M059J (cell line): ENCODE measurements at regions not wholly inside any gene's neighbourhood (a gene's known extent, or its start where the extent isn't known, plus 50 kb on each side); places are given as distances from the start of the nearest gene placed in this dataset.

Experiments
- DNase-seq: peaks from one replicate; pipeline ENCODE4 v3.0.0-alpha.2; 2012; ENCODE audit warnings: low read depth

DNA sequence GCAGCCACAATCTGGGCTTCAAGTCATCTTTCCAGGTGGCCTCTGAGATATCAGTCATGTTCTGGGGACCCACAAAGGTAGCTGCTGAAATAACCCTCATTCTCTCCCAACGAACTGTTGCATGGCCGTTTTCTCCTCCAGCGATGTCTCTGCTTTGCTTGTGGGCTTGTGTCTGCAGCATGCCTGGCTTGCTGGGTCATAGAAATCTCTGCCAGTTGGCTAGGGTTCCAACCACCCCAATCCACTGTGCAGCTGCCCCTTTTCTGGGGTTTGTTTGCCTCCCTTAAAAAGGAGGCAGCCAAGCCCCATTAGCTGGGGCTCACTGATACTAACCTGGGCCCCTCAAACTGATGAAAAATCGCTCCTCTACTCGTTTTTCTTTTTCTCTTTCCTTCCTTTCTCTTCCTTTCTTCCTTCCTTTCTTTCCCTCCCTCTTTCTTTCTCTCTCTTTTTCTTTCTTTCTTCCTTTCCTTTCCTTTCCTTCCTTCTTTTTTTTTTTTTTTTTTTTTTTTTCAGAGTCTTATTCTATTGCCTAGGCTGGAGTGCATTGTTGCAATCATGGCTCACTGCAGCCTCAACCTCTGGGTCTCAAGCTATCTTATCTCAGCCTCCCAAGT lies 680.0 kb downstream of the EPHA4 start:
- no peak for DNase-seq

DNA sequence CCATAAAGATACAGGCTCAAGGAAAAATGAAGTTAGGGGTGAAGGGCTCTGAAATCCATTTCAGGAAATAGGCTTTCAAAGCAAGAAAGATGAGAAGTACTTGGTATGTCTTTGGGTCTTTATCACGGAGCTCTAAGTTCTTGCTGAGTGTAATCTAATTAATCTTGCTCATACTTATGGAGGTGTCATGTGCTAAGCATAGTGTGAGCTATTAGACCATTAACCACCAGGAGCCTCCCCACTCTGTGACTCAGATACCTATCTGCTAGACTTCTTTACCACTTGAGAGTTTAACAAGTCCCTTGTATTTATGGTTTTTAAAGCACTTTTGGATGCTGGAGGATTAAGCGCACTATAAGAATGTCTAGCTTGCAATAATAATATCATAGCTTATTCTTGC lies 678.7 kb downstream of the EPHA4 start:
- peak; percentile 37 for DNase-seq

DNA sequence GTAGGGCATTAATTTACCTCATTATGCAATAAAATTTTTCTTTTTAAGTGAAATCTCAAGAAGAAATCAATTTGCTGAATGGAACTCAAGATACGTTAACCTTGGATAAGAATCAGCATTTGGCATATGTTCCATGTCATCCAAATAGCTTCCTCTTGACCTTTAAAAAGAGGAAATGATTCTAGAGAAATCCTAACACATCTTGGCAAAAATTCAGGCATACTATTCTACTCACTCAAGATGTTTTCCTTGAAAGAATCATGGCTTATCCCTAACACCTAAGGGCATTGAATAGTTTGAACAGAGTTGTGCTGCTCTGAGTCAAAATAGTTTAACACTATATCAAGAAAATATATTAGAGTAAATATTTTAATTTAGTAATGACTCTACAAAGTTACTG lies 678.0 kb downstream of the EPHA4 start:
- DNase-seq = peak; percentile 37

DNA sequence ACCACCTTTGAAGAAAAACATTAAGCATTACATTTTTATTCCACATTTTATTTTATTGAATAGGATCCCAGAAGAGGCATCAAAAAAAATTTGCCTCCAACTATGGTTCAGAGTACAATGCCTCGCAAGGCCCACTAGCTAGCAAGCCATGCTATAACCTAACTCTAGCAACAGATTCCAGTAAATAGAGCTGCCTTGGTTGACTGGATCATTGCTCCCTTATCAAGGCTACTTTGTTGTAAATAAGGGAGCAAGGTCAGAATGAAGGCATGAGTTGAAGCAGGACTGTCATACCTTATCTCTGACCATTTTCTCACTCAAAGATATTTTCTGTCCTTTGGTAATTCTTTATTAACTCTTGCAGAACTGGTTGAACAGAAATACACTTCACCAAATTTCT lies 672.6 kb downstream of the EPHA4 start:
- no peak for DNase-seq

DNA sequence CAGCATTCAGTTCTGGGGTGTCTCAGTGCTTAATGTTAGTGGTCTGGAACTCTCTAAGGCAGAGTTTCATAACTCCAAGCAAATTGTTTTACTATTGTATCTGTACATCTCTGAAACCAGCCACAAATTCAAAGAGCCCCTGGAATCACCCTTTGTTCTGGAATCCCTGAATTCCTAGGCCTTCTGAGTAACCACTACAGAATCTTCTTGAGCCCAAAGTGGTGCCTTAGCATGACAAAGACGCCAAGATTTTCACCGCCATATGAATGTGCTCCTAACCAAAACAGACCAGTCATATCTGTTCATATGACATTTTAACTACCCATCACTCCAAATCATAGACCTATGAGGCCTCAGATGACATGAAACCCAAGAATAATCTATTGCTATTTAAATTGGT lies 668.1 kb downstream of the EPHA4 start:
- DNase-seq = no peak

DNA sequence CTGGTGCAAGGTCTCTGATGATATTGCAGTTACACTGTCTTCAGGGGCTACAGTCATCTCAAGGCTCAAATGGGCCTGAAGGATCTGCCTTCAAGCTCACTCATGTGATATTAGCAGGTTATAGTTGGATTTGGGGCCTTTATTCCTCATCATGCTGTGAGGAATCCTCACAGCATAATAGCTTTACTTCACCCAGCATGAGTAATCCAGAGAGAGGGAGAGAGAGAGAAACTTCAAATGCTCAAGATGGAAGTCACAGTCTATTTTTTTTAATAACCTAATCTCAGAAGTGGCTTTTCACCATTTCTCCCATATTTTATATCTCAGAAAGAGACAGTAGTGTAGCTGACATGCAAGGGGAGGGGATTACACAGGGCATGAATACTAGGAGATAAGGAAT lies 658.7 kb downstream of the EPHA4 start:
- DNase-seq = no peak

DNA sequence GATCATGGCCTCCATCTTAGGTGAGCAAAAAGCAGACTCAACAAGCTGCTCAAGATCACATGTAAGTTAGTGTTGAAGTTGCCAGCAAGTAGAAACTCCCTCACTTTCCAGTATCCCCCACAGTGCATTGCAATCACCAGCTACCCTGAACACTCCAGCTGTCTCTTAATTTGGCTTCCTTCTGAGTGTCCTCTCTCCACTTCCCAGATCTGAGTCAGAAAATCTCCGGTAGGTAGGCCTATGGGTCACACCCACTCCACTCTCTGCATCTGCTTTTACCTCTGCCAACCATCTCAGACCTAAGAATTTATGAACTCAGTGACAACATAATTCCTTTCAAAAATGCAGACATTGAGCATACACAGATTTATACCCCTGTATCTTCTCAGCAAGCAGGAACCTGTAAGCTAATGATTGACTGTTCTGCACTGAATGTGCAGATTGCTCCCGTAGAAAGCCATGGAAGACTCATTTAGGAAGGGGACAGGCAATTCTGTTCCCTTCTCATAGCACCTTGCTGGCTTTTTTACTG lies 656.9 kb downstream of the EPHA4 start:
- no peak for DNase-seq

DNA sequence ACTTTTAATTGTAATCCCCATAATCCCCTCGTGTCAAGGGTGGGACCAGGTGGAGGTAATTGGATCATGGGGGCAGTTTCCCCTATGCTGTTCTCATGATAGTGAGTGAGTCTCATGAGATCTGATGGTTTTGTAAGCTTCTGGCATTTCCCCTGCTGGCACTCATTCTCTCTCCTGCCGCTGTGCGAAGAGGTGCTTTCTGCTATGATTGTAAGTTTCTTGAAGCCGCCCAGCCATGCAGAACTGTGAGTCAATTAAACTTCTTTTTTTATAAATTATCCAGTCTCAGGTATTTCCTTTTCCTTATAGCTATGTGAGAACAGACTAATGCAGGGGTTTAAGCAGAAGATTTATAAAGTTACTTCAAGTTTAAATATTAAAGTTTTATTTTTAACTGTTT lies 655.2 kb downstream of the EPHA4 start:
- no peak for DNase-seq

DNA sequence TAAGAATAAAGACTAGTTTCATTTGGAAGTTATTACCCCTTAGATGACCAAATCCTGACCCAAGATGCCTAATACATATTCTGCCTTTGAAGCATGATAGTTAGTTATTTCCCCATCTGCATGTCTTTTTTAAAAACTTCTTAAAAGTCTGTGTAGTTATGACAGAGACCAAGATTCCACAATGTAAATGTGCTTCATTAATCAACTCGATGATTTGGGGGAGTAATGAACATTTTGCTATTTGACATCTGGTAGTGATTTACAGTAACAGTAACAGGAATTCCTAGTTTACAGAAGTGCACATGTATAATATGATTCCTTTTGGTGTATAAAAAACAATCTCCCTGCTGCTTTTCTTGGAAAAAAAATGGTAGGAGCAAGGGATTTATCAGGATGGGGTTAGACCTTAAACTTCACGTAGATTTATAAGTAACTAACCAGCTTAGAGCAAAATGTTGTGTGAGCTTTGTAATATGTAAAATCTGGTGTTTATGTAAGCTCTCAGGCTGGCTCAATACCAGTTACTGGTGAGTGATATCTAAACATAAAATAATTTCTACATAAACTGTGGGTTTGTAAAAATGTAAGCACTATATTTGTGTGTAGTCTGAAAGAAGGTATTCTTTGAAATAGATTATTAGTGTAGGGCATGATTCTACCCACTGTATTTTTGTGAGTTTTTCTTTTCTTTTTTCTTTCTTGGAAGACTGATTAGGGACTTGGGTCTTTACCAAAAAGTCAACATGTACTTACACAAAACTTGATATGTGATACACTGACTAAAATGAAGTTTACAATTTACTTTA lies 641.6 kb downstream of the EPHA4 start:
- DNase-seq = no peak

DNA sequence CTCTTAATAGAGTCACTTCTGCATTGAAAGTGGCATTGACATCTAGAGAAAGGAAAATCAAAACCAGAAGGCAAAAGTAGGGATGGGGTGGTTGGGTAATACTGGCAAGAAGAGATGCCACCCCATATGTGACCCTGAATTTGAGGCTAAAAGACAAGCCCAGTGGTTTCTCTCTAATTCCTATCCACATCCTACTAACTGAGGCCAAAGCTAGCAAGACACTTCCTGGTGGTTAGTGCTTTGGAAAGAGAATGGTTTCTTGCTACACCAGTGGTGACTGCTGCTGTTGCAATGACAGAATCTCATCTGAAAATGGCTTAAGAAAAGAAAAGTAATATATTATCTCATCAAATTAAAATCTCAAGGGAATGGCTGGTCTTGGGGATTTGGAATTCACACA lies 640.6 kb downstream of the EPHA4 start:
- no peak for DNase-seq

DNA sequence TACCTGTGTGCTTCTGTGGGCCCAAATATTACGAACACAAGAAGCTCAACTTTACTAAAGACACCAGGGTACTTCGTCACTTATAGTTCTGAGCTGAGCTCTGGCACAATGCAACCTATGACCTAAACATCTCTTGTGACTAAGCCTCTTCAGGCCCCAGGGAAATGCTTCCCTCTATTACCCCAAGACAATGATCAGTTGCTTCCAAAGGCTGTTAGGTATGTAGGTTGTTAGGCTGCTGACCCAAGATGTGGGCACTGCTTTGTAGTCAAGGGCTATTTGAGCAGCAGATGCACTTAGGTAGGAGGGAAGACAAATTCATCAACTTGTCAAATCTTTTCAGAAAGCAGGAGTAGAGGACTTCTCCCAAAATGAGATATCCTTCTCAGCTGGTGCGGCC lies 640.1 kb downstream of the EPHA4 start:
- no peak for DNase-seq

DNA sequence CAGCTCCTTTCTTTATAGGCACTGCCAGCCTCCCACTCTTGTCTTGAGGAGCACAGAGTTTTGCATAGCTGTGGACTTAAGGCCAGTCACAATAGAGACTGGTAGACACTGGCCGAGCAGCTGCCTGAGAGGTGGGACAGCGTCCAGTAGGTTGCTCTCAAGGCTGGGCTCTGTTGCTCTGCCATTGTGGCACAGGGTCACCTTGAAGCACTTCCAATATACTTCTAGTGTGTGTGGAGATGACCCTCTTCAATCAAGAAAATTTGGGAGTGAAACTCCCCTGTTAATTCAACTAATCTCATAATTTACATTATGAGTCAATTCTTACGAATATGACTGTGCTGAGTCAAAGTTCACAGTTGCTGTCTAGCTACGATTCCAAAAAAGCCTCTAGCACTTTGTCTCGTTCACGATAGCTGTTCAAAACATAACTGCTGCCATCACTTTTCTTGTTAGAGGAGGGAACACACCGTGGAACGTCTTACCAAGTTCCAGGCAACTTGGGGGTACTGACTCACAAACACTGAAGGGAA lies 636.2 kb downstream of the EPHA4 start:
- DNase-seq = peak; percentile 3

DNA sequence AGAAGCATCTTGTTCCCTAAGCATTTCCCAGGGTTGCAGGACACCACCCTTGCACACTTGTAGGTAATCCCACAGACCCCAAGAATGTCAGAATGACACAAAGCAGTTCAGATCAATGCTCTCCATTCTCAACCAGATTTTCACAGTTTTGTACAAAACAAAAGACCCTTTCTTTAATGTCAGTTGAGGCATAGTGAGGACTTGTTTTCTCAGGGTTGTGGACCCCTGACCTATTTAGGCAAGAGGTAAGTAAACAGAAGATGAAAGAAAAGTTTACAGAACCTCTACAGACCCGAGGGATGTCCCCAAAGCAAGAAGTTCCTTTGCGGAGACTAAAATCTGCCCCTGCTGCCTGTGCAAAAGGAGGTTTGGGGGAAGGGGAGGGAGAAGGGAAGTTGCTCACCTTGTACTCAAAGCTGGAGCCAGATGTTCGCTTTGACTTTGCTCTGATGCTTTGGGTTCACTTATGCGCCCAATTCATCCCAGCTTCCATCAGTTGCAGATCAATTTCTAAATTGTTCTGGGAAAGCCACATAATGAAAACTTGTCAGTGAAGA lies 635.4 kb downstream of the EPHA4 start:
- DNase-seq = no peak

DNA sequence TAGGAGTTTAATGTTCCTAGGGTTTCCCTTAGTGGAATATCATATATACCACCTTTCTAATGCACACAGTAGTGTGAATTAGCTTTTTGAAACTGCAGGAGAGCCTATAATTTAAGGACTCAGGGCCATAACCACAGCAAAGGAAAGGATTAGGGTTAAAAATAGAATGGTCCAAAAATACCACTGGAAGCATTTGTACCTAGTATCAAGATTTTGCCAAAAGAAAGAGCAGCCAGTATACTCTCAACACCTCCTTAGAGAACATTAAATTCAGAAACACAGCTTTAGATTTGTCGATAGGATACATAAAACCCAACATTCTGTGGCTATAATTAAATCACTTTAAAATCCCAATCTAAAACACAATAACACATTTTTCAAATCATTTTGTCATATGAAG lies 634.9 kb downstream of the EPHA4 start:
- no peak for DNase-seq

DNA sequence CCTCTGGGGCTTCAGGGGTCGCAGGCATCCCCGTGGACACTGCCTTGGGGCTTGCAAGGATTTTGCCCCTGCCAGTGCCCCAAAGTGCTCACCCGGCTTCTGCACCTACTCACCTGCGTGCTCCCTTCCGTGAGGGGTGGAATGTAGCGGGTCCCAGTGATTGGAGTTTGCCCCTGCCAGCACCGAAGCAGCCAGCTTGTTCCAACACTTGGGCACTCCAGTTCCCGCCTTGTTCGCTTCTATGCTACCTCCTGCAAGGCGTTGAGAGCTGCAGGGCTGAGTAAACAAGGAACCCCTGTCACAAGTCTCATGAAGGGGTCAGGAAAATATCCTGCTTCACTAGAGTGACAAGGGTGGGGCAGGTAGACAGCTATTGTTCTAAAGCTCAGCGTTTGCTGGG lies 631.5 kb downstream of the EPHA4 start:
- DNase-seq = no peak

DNA sequence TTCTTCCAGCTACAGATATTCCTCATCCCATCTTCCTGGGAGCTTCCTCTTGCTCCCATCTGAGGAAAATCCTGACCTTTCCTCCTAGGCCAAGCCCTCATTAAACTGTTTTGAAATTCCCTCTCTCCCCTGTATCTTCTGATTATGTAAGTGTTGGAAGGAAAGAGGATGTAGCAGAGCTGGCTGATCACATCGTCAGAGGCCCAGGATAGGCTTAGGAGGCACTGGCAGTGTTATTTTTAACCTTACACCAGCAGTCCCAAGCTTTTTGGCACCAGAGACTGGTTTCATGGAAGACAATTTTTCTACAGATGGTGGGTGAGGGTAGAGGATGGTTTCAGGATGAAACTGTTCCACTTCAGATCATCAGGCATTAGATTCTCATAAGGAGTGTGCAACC lies 630.4 kb downstream of the EPHA4 start:
- DNase-seq = no peak

DNA sequence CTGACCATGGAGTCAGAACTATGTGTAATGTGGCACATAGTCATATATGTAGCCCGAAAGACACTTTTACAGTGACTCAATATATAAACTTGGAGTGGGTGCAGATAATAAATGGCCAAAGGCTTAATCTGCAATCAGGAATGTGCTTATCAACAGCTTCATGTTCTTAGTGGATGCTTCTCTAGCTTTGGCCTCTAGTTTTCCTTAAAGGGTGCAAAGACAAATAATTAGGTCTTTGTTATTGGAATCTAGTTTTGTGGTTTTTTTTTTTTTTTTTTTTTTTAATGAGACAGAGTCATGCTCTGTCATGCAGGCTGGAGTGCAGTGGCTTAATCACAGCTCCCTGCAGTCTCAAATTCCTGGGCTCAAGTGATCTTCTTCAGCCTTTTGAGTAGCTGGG lies 625.6 kb downstream of the EPHA4 start:
- peak; percentile 31 for DNase-seq

DNA sequence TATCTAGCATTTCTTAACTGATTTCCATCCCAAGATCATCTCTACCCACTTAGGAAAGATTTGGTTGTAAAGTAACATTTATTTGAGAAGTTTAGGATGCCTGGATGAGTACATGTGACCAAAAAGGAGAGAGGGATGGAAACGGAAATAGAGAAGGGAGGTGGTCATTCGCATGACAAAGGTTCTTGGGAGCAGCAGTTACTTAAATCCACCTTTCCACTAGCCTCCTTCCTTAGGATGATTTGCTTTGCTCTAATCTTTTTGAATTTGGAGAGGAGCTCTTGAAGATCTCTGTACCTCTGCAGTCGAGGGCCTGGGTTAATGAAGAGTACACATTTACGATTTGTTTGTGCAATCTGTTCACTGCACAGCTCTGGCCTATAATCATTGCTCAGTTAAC lies 623.5 kb downstream of the EPHA4 start:
- no peak for DNase-seq

DNA sequence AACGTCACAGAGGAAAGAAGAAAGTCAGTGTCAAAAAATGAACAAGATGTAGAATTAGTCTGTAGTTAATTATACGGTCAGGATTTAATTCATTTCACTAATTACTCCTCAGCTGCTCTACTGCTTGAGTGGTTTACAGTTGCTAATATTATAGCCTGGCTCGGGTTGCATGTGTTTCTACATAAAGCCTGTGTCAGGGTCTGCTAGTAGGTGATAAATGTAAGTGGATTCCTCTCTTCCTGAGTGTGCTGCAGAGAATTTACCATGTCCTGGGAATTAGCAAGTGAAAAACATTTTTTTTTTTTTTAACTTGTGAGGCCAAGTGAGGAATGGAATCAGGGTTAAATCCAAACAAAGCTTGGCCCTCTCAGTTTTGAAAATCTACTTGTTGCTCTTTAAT lies 622.6 kb downstream of the EPHA4 start:
- DNase-seq = no peak

DNA sequence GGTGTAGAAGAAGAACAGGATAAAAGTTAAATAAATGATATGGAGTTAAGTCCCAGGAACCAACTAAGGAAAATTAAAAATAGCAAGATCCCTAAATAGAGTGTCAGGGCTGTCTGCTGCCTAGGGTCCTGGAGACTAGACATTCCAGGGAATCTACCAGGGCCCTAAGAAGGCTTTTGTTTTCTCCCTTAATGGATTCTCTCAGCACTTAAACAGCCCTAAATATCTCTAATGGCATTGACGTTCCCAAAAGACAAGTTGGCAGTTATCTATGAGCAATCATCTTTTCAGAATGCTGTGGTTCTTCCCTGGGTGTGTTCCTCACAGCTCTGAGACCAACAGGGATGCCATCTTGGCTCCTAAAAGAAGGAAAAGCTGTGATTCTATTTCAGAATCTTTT lies 616.3 kb downstream of the EPHA4 start:
- no peak for DNase-seq

DNA sequence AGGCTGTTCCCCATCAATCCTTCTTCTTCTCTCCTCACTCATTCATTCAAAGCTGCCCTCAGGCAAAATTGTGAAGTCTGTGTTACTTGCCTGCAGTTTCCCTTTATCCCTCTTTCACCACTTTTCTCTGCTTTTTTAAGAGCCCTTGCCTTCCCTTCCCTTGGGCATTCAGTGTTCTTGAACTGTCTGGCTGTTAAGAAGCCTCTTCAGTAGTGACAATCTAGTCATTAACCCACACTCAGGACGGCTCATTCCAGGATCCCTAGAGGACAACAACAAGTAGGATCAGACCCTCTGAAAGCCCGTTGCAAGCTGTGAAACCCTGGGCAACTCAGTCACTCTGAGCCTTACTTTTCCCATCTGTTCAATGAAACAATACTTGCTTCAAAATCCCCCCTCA lies 615.7 kb downstream of the EPHA4 start:
- DNase-seq = no peak

DNA sequence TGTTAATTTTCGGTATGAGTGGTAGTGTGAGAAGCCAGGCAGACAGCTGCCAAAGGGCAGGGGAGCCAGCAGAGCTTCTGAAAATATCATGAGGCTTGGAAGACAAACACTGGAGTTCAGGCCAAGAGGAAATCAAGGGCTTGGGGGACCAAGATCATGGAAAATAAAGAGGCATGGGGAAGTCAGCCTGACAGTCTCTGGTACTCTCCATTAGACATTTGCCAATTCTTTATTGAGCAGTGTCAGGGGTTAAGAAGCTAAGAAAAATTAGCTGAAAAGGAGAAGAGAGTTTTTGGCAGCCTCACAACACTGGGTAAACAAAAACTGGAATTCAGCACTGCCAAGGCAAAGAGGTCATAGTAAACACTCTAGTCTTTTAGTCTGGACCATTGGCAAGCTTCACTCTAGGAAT lies 612.7 kb downstream of the EPHA4 start:
- peak; percentile 44 for DNase-seq
